Memory B cell (primary cell): ENCODE measurements at regions not wholly inside any gene's neighbourhood (a gene's known extent, or its start where the extent isn't known, plus 50 kb on each side); places are given as distances from the start of the nearest gene placed in this dataset.
"Not testable (repeated sequence)": the region's sequence is repeated elsewhere in the genome, so short reads cannot be mapped to it uniquely, and the experiment has no call there.

Experiments used
- ATAC-seq: fragments of 150-1000 bp; cut with Tn5 transposase; 2 replicates; pipeline ENCODE4 v1.10.0; 2021; ENCODE audit warnings: low read depth, mild to moderate bottlenecking, moderate library complexity
- DNase-seq, 2 donors: peaks; one replicate each; pipeline ENCODE4 v3.0.0; 2022; ENCODE audit warnings: low spot score in 2 of 2
- H3K27ac Mint-ChIP-seq: one replicate; pipeline ENCODE4 v1.8.0; 2022; ENCODE audit warnings: mild to moderate bottlenecking, moderate library complexity, mixed read lengths
- H3K27me3 Mint-ChIP-seq: one replicate; pipeline ENCODE4 v1.8.0; 2022; ENCODE audit warnings: mixed read lengths
- H3K36me3 Mint-ChIP-seq: one replicate; pipeline ENCODE4 v1.8.0; 2022; ENCODE audit warnings: mild to moderate bottlenecking, mixed read lengths
- H3K4me1 Mint-ChIP-seq: one replicate; pipeline ENCODE4 v1.8.0; 2022; ENCODE audit warnings: mixed read lengths
- H3K4me3 Mint-ChIP-seq: one replicate; pipeline ENCODE4 v1.8.0; 2022; ENCODE audit warnings: mild to moderate bottlenecking, moderate library complexity, mixed read lengths
- H3K9me3 Mint-ChIP-seq: one replicate; pipeline ENCODE4 v1.8.0; 2022; ENCODE audit warnings: mixed read lengths

DNA sequence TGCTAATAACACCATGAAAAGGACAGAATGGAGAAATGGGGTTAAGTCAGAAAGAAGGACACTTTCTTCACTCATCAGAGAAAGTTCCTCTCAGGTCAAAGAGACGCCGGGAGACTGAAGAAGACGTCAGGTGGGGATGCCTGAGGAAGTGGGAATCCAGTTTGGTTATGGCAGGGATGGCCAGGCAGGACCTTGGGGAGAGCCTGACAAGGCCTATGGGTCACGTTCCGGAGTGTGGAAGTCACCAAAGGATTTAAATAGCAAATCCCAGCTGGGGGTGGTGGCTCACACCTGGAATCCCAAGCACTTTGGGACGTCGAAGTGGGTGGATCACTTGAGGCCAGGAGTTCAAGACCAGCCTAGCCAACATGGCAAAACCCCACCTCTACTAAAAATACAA lies 432.7 kb upstream of the SMIM21 start:
- ATAC-seq (no peak), DNase-seq (no peak)
- Mint-ChIP-seq H3K36me3 (peaks cover 2% of the 10 kb centered on the region), H3K27me3 (peaks cover 6% of the 10 kb centered on the region), H3K4me3 (no peak overlapping the region), H3K27ac (no peak overlapping the region), H3K4me1 (no peaks in the 10 kb centered on the region), H3K9me3 (peaks cover 6% of the 10 kb centered on the region)

- Mint-ChIP-seq H3K27ac (no peak overlapping the region), H3K27me3 (peaks cover 6% of the 10 kb centered on the region), H3K36me3 (peaks cover 2% of the 10 kb centered on the region), H3K4me3 (no peak overlapping the region), H3K9me3 (peaks cover 6% of the 10 kb centered on the region), H3K4me1 (no peaks in the 10 kb centered on the region)
- DNase-seq (no peak), ATAC-seq (no peak)
These were observed 432.0 kb upstream of the SMIM21 start for GRCh38 chr18:75859533-75859932.

- H3K4me3 Mint-ChIP-seq: no peak overlapping the region
- H3K4me1 Mint-ChIP-seq: no peaks in the 10 kb centered on the region
- H3K36me3 Mint-ChIP-seq: peaks cover 2% of the 10 kb centered on the region
- DNase-seq: no peak
- no peak overlapping the region for H3K27ac Mint-ChIP-seq
- peaks cover 6% of the 10 kb centered on the region for H3K27me3 Mint-ChIP-seq
- ATAC-seq: no peak
- peaks cover 6% of the 10 kb centered on the region for H3K9me3 Mint-ChIP-seq
These were observed 431.3 kb upstream of the SMIM21 start for GRCh38 chr18:75858754-75859153.

DNA sequence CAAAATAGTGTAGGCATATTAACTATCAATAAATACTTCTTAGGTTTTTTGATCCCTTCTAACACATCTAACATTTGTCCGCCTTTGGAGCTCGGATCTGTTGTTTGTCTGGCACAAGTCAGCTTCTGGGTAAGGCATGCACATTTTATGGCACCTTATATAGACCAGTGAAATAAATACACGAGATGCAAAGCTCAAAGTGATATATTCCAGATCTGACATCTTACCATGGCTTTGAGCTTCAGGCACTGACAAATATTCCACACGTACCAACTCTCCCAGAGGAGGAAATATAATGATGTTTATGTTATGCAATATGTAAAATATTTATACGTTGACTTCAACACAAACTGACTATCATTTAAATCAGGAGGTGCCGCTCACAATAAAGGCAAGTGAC lies 430.1 kb upstream of the SMIM21 start:
- H3K27me3 Mint-ChIP-seq: peaks cover 6% of the 10 kb centered on the region
- ATAC-seq (no peak), DNase-seq (no peak)
- no peak overlapping the region for H3K27ac Mint-ChIP-seq
- H3K4me3 Mint-ChIP-seq: no peak overlapping the region
- H3K36me3 Mint-ChIP-seq: peaks cover 2% of the 10 kb centered on the region
- peaks cover 6% of the 10 kb centered on the region for H3K9me3 Mint-ChIP-seq
- no peaks in the 10 kb centered on the region for H3K4me1 Mint-ChIP-seq

GRCh38 chr18:75854808-75855207 lies 427.3 kb upstream of the SMIM21 start:
- Mint-ChIP-seq H3K4me1 (no peaks in the 10 kb centered on the region), H3K9me3 (no peaks in the 10 kb centered on the region), H3K27ac (no peak overlapping the region), H3K36me3 (no peaks in the 10 kb centered on the region), H3K27me3 (no peaks in the 10 kb centered on the region), H3K4me3 (no peak overlapping the region)
- ATAC-seq (no peak), DNase-seq (no peak)

- no peaks in the 10 kb centered on the region for H3K27me3 Mint-ChIP-seq
- no peaks in the 10 kb centered on the region for H3K9me3 Mint-ChIP-seq
- no peak overlapping the region for H3K4me3 Mint-ChIP-seq
- H3K4me1 Mint-ChIP-seq: no peaks in the 10 kb centered on the region
- no peak overlapping the region for H3K27ac Mint-ChIP-seq
- DNase-seq: no peak
- no peaks in the 10 kb centered on the region for H3K36me3 Mint-ChIP-seq
- no peak for ATAC-seq
These were observed 426.7 kb upstream of the SMIM21 start for GRCh38 chr18:75854174-75854573.

- H3K36me3 Mint-ChIP-seq: no peaks in the 10 kb centered on the region
- no peaks in the 10 kb centered on the region for H3K4me1 Mint-ChIP-seq
- DNase-seq (no peak), ATAC-seq (no peak)
- H3K9me3 Mint-ChIP-seq: peaks cover 4% of the 10 kb centered on the region
- no peak overlapping the region for H3K4me3 Mint-ChIP-seq
- no peaks in the 10 kb centered on the region for H3K27me3 Mint-ChIP-seq
- no peak overlapping the region for H3K27ac Mint-ChIP-seq
These were observed 418.8 kb upstream of the SMIM21 start for GRCh38 chr18:75846321-75846720.

DNA sequence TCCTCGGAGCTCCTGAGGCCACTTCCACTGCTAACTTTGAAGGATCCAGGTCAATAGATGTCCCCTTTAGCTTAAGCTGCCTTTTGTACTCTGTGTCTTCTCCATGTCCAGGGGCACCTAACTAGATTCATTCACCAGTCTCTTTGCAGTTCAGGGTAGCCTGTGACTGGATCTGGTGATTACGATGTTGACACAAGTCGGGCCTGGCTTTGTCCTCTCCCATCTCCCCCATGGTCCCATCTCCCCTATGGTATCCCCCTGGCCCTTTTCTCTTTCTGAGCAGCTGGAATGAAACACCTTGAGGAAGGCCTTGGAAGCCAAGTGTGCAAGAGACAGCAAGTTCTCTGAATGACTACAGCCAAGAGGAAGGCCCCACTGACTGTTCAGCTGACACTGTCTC lies 417.9 kb upstream of the SMIM21 start:
- DNase-seq: no peak
- Mint-ChIP-seq H3K27me3 (no peaks in the 10 kb centered on the region), H3K4me1 (no peaks in the 10 kb centered on the region), H3K27ac (no peak overlapping the region), H3K4me3 (no peak overlapping the region), H3K36me3 (no peaks in the 10 kb centered on the region), H3K9me3 (peaks cover 4% of the 10 kb centered on the region)
- no peak for ATAC-seq

GRCh38 chr18:75844146-75844545 lies 416.6 kb upstream of the SMIM21 start:
- DNase-seq (no peak), ATAC-seq (no peak)
- Mint-ChIP-seq H3K4me1 (no peaks in the 10 kb centered on the region), H3K4me3 (no peak overlapping the region), H3K36me3 (no peaks in the 10 kb centered on the region), H3K9me3 (peaks cover 4% of the 10 kb centered on the region), H3K27ac (no peak overlapping the region), H3K27me3 (no peaks in the 10 kb centered on the region)

DNA sequence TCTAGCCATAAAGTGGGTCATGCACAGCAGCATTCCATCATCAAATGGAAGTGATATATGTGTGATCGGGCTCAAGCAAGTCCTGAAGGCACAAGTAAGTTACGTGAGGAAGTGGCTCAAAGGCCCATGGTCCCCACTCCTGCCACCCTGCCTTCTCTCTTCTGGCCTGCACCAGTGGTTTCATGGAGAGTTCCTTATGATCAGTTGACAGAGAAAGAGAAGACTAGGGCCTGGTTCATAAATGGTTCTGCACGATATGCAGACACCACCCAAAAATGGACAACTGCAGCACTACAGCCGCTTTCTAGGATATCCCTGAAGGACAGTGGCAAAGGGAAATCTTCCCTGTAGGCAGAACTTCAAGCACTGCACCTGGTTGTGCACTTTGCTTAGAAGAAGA lies 412.6 kb upstream of the SMIM21 start:
- Mint-ChIP-seq H3K27me3 (no peaks in the 10 kb centered on the region), H3K36me3 (no peaks in the 10 kb centered on the region), H3K4me1 (no peaks in the 10 kb centered on the region), H3K27ac (no peak overlapping the region), H3K4me3 (no peak overlapping the region), H3K9me3 (no peaks in the 10 kb centered on the region)
- DNase-seq (no peak), ATAC-seq (no peak)

GRCh38 chr18:75839686-75840085 lies 412.2 kb upstream of the SMIM21 start:
- not testable (repeated sequence) for DNase-seq, H3K36me3 Mint-ChIP-seq, H3K9me3 Mint-ChIP-seq, ATAC-seq, H3K4me1 Mint-ChIP-seq, H3K27ac Mint-ChIP-seq, H3K27me3 Mint-ChIP-seq, H3K4me3 Mint-ChIP-seq

DNA sequence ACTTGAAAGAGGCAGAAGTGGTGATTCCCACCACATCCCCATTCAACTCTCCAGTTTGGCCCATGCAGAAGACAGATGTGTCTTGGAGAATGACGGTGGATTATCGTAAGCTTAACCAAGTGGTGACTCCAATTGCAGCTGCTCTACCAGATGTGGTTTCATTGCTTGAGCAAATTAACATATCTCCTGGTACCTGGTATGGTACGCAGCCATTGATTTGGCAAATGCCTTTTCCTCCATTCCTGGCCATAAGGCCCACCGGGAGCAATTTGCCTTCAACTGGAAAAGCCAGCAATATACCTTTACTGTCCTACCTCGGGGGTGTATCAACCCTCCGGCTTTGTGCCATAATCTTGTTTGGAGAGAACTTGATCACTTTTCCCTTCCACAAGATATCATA lies 411.5 kb upstream of the SMIM21 start:
- no peaks in the 10 kb centered on the region for H3K27me3 Mint-ChIP-seq
- no peaks in the 10 kb centered on the region for H3K36me3 Mint-ChIP-seq
- DNase-seq (no peak), ATAC-seq (no peak)
- no peak overlapping the region for H3K4me3 Mint-ChIP-seq
- no peaks in the 10 kb centered on the region for H3K4me1 Mint-ChIP-seq
- no peak overlapping the region for H3K27ac Mint-ChIP-seq
- H3K9me3 Mint-ChIP-seq: no peaks in the 10 kb centered on the region

DNA sequence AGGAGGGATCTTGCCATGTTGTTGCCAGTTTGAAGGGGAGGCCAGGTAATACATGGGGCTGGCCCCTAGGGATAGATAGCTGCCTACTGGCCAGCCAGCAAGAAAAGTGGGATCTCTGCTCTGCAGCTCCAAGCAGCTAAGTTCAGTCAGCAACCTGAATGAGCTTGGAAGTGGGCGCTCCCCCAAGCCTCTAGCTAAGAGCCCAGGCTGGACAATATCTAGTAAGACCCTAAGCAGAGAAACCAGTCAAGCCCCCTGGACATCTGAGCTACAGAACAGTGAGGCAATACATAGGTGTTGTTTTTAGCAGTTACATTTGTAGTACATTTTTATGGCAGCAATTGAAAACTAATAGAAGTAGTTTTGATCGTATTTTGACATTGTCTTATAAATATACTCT lies 409.8 kb upstream of the SMIM21 start:
- DNase-seq: no peak
- Mint-ChIP-seq H3K36me3 (no peaks in the 10 kb centered on the region), H3K4me3 (no peak overlapping the region), H3K4me1 (no peaks in the 10 kb centered on the region), H3K9me3 (no peaks in the 10 kb centered on the region), H3K27ac (no peak overlapping the region), H3K27me3 (no peaks in the 10 kb centered on the region)
- ATAC-seq: no peak

DNA sequence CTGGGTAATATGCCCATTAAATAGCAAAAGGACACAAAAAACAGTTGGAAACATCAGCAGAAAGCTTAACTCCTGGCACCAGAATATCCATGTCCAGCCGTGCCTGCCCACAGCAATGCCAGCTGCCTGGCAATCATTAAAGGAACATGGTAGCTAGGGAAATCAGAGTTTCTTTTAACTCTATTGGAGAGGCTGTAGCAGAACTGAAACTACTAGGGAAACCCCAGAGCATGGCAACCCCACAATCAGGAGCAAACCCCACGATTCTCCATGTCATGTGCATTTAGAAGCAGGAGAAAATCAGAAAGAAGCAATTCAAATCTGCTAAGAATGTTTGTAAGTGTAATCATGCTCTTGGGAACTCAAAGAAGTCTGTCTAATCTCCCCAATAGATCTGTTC lies 409.0 kb upstream of the SMIM21 start:
- H3K27me3 Mint-ChIP-seq: no peaks in the 10 kb centered on the region
- ATAC-seq (no peak), DNase-seq (no peak)
- no peaks in the 10 kb centered on the region for H3K9me3 Mint-ChIP-seq
- no peaks in the 10 kb centered on the region for H3K4me1 Mint-ChIP-seq
- H3K36me3 Mint-ChIP-seq: no peaks in the 10 kb centered on the region
- no peak overlapping the region for H3K27ac Mint-ChIP-seq
- H3K4me3 Mint-ChIP-seq: no peak overlapping the region

GRCh38 chr18:75831960-75832359 lies 404.5 kb upstream of the SMIM21 start:
- DNase-seq: no peak
- no peaks in the 10 kb centered on the region for H3K36me3 Mint-ChIP-seq
- H3K27me3 Mint-ChIP-seq: no peaks in the 10 kb centered on the region
- H3K9me3 Mint-ChIP-seq: no peaks in the 10 kb centered on the region
- ATAC-seq: no peak
- H3K4me1 Mint-ChIP-seq: no peaks in the 10 kb centered on the region
- no peak overlapping the region for H3K4me3 Mint-ChIP-seq
- no peak overlapping the region for H3K27ac Mint-ChIP-seq

DNA sequence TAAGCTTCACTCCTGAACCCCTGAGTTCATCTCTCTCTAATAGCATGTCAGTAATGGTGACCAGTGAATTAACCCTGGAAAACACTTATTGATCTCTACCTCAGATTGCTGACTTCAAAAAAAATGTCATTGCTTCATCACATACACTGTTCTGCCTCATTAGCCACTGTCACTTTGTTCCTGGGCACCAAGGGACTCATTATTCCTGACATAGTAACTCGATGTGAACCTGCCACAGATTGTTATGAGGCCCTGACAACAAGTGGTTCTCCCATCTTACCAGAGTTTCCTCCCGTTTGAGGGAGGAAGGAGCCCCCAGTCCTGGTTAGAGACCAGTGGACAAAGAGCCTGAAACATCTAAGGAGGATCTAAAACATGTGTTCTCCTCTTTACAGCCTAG lies 403.3 kb upstream of the SMIM21 start:
- Mint-ChIP-seq H3K9me3 (peaks cover 2% of the 10 kb centered on the region), H3K27ac (no peak overlapping the region), H3K4me3 (no peak overlapping the region), H3K27me3 (peaks cover 1% of the 10 kb centered on the region), H3K4me1 (no peaks in the 10 kb centered on the region), H3K36me3 (no peaks in the 10 kb centered on the region)
- DNase-seq: no peak
- no peak for ATAC-seq
